Cardiac muscle cell (in vitro differentiated cells and primary cell): ENCODE measurements at regions not wholly inside any gene's neighbourhood (a gene's known extent, or its start where the extent isn't known, plus 50 kb on each side); places are given as distances from the start of the nearest gene placed in this dataset.

Experiments used
- DNase-seq, 2 donors: peaks; one replicate each; pipeline versions ENCODE4 v3.0.0 to v3.0.0-alpha.2; 2010 to 2017; ENCODE audit warnings: low read depth in 1 of 2, low spot score in 1 of 2
- H3K27ac ChIP-seq: fragments of 200-600 bp; sonication (generic); 2 replicates; pipeline ENCODE4 v1.5.1; 2016
- H3K27me3 ChIP-seq: fragments of 200-600 bp; sonication (generic); 2 replicates; pipeline ENCODE4 v1.6.0; 2016; ENCODE audit warnings: control low read depth
- H3K36me3 ChIP-seq: fragments of 200-600 bp; sonication (generic); 2 replicates; pipeline ENCODE4 v1.5.1; 2016; ENCODE audit warnings: control low read depth
- H3K4me1 ChIP-seq: fragments of 200-600 bp; sonication (generic); 2 replicates; pipeline ENCODE4 v1.8.1; 2017; ENCODE audit warnings: low read depth, mild to moderate bottlenecking, mixed run types
- H3K4me3 ChIP-seq: fragments of 200-600 bp; sonication (generic); 2 replicates; pipeline ENCODE4 v1.5.1; 2016; ENCODE audit warnings: mild to moderate bottlenecking
- H3K9me3 ChIP-seq: fragments of 200-600 bp; sonication (generic); 2 replicates; pipeline ENCODE4 v1.5.1; 2017; ENCODE audit warnings: low read depth, mild to moderate bottlenecking, control low read depth
- TF ChIP-seq, protein P1 (sequence below): IDR thresholded peaks from 2 replicates; pipeline ENCODE4 v1.5.1; 2012; ENCODE audit warnings: low read depth, mild to moderate bottlenecking, low read length

DNA sequence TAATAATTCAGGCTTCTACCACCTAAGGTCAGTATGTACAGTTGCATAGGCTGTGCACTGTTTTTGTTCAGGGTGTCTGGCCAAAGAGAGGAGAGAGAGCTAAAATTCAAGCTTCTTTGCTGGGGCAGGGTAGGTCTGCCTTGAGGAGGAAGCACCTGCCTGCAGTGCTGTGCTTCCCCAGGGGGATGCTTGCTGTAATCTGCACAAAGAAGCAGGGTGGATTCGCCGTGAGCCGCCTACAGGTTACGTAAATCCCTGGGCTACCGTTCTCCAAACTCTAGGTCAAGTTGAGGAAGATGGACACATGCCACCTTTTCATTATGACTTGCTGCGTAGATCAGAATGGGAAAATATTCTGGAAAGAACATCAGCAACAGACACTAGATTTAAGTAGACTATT is 543.3 kb downstream of the TNS3 start:
- Histone ChIP-seq H3K9me3 (no peaks in the 10 kb centered on the region), H3K4me1 (no peaks in the 10 kb centered on the region), H3K27me3 (no peaks in the 10 kb centered on the region), H3K27ac (no peak overlapping the region), H3K4me3 (no peak overlapping the region), H3K36me3 (no peaks in the 10 kb centered on the region)
- TF ChIP-seq, protein P1, sequence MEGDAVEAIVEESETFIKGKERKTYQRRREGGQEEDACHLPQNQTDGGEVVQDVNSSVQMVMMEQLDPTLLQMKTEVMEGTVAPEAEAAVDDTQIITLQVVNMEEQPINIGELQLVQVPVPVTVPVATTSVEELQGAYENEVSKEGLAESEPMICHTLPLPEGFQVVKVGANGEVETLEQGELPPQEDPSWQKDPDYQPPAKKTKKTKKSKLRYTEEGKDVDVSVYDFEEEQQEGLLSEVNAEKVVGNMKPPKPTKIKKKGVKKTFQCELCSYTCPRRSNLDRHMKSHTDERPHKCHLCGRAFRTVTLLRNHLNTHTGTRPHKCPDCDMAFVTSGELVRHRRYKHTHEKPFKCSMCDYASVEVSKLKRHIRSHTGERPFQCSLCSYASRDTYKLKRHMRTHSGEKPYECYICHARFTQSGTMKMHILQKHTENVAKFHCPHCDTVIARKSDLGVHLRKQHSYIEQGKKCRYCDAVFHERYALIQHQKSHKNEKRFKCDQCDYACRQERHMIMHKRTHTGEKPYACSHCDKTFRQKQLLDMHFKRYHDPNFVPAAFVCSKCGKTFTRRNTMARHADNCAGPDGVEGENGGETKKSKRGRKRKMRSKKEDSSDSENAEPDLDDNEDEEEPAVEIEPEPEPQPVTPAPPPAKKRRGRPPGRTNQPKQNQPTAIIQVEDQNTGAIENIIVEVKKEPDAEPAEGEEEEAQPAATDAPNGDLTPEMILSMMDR, result no peak
- no peak for DNase-seq

DNA sequence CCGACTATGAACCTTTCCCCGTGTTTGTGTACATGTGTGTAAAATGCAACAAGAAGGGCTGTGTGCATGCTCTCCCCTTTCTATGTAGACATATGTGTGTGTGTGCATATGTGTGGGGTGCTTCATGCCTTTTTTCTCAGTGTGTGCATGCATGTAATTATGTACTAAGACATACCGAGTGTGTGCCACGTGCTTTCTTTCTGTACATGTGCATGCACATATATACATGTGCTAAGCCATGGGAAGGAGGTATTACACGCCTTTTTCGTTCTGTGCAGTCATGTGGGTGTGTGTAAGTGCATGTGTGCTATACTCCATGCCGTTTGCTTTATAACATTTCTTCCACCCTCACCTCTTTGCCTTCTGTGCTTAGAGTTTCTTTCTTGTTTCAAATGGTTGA is 544.3 kb downstream of the TNS3 start:
- TF ChIP-seq, protein P1, result no peak
- no peak overlapping the region for H3K27ac ChIP-seq
- H3K9me3 ChIP-seq, result no peaks in the 10 kb centered on the region
- DNase-seq, result no peak
- H3K4me3 ChIP-seq, result no peak overlapping the region
- no peaks in the 10 kb centered on the region for H3K36me3 ChIP-seq
- H3K4me1 ChIP-seq, result no peaks in the 10 kb centered on the region
- H3K27me3 ChIP-seq, result no peaks in the 10 kb centered on the region

- no peak for DNase-seq
- TF ChIP-seq, protein P1, result no peak
These were observed 545.0 kb downstream of the TNS3 start for GRCh38 chr7:47036909-47037308.

DNA sequence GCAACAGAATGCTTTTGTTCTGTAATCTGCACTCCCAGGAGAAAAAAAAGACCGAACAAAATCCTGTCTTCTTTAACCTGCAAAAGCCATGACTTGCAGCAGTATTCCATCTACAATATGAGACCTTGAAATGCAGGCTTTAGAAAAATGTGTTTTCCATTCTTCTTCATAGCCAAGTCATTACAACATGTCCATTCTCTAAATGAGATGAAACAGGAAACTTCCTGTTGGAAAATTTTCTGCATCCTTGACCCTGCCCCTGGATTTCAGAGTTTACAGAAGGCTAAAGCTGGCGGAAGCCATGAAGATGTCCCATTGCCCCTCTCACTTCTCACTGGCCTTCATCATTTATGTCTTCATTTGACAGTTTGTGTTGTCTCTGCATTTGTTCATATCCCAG is 546.4 kb downstream of the TNS3 start:
- H3K4me3 ChIP-seq, result no peak overlapping the region
- no peaks in the 10 kb centered on the region for H3K36me3 ChIP-seq
- no peaks in the 10 kb centered on the region for H3K9me3 ChIP-seq
- TF ChIP-seq, protein P1, result no peak
- no peaks in the 10 kb centered on the region for H3K4me1 ChIP-seq
- H3K27ac ChIP-seq, result no peak overlapping the region
- no peaks in the 10 kb centered on the region for H3K27me3 ChIP-seq
- DNase-seq, result no peak

More at GRCh38 chr7:47036909-47037308, 545.0 kb downstream of the TNS3 start:
- Histone ChIP-seq H3K27me3 (no peaks in the 10 kb centered on the region), H3K27ac (no peak overlapping the region), H3K36me3 (no peaks in the 10 kb centered on the region), H3K9me3 (no peaks in the 10 kb centered on the region), H3K4me3 (no peak overlapping the region), H3K4me1 (no peaks in the 10 kb centered on the region)

DNA sequence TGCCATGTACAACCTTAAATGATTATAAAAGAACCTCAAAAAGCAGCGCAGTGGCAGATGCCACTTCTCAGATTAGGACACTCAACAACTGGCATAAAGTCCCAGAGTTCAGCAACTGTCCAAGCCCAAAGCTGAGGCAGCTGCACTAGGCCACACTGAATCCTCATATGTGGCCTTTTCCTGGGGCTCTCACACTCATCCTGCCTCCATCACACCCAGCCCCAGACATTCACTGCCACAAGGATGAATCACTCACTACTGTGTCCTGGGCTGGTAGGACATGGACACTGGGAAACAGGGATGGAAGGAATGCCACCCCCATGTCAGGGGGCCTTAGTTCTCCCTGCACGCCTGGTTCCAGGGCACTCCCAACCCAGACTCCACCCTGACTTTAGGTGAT is 547.7 kb downstream of the TNS3 start:
- H3K9me3 ChIP-seq, result no peaks in the 10 kb centered on the region
- no peak overlapping the region for H3K4me3 ChIP-seq

GRCh38 chr7:47032536-47032908 is 549.4 kb downstream of the TNS3 start:
- DNase-seq, result no peak
- no peaks in the 10 kb centered on the region for H3K4me1 ChIP-seq
- H3K27ac ChIP-seq, result no peak overlapping the region
- H3K9me3 ChIP-seq, result no peaks in the 10 kb centered on the region
- no peaks in the 10 kb centered on the region for H3K27me3 ChIP-seq
- H3K36me3 ChIP-seq, result no peaks in the 10 kb centered on the region
- TF ChIP-seq, protein P1, result no peak
- H3K4me3 ChIP-seq, result no peak overlapping the region

More for the DNA sequence above, 547.7 kb downstream of the TNS3 start:
- Histone ChIP-seq H3K27ac (no peak overlapping the region), H3K4me1 (no peaks in the 10 kb centered on the region), H3K27me3 (no peaks in the 10 kb centered on the region), H3K36me3 (no peaks in the 10 kb centered on the region)
- no peak for DNase-seq
- TF ChIP-seq, protein P1, result no peak
